GM18507 (cell line): ENCODE measurements at regions not wholly inside any gene's neighbourhood (a gene's known extent, or its start where the extent isn't known, plus 50 kb on each side); places are given as distances from the start of the nearest gene placed in this dataset.

Experiments
- DNase-seq: peaks from one replicate; pipeline ENCODE4 v3.0.0; 2011; ENCODE audit warnings: low read depth; ENCODE audit not compliant: insufficient read length; ENCODE audit errors: extremely low spot score
- FAIRE-seq: peaks from 2 replicates; lab custom pipeline; 2011; peaks lifted over from hg19 to GRCh38; lab: Jason Lieb, UNC

DNA sequence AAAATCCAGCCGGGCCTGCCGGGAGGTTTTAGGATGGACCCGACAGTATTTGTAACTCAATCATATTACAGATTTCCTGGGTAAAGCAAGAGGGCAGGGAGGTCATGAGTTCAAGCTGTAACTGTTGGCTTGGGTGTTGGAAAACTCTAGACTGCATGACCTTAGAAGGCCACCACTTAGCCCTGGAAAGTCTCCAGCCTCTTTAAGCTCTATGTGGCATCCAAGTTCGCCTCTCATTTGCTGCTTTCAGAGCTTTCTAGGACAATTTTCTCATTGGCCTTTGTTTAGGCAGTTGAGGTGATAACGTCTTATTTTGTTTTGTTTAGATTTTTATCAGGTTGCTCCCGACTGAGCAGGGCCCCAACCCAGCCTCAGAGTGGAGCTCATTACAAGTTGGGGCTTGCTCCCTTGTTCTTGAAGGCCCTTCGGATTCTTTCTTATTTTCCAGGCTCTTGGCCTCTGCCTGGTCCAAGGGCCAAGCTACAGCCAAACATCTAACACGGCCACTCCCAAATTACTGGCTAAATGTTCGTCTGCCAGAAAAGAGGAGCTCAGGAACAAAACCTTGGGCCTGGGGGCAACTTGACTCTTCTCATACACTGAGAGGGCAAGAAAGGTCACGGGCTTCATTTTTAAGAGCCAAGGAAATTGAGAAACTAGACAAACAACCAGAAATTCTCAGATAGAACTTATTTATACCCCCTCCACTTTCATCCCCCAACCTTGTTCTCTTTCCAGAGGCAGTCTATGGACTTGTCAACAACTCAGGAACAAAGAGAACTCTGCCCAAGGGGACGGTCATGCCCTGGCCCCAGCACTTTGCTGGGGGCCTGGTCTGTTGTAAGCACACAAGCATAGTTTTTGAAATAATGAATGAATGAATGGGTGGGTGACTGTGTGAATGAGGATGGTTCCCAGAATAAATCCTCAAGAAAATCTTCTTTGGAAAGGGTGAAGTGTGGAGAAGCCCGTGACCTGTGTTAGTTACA is 526.9 kb downstream of the BNC2 start:
- FAIRE-seq = no peak
- no peak for DNase-seq

- DNase-seq (no peak), FAIRE-seq (no peak)
Observed at GRCh38 chr9:16344343-16344742, 526.1 kb downstream of the BNC2 start.

DNA sequence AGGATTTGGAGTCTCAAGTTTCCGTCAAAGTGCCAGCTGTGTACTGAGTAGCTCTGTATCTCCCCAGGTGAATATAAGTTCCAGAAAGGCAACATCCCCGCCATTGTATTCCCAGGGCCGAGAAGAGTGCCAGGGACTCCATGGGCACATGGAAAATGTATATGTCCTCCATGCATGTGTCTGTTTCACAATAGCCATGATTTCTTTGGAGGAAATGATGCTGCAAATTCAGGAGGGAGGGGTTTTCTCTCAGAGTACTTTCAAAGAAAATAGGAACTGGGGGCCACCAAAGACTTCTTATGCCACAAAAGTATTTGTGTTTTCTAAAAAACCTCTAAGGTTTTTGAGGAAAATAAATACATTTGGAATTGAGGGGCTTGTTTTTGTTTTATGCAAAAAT is 524.6 kb downstream of the BNC2 start:
- FAIRE-seq (no peak), DNase-seq (no peak)

DNA sequence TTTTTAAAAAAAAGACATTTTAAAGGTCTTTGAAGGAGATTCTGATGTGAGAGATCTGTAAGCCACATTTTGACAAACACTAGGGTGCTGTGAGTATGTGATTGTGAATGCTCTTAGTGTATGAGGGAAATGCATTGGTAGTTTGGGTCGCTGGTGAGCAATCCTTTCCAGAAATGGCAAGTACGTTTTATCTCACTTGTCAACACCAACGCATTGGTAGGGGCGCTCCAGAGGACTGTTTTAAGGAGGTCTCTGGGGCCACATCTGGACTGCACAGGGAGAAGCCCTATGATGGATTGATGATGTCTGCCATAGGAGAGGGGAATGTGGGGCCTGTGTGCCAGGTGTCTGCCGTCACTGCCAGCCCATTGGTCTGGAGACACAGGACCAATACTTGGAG is 522.6 kb downstream of the BNC2 start:
- FAIRE-seq (no peak), DNase-seq (no peak)

- FAIRE-seq = no peak
- DNase-seq = no peak
Observed at GRCh38 chr9:16348531-16348930, 521.9 kb downstream of the BNC2 start.

GRCh38 chr9:16352251-16352650 is 518.2 kb downstream of the BNC2 start:
- DNase-seq = no peak
- FAIRE-seq = no peak

- FAIRE-seq = no peak
- no peak for DNase-seq
Observed at GRCh38 chr9:16352791-16353401, 517.6 kb downstream of the BNC2 start.

DNA sequence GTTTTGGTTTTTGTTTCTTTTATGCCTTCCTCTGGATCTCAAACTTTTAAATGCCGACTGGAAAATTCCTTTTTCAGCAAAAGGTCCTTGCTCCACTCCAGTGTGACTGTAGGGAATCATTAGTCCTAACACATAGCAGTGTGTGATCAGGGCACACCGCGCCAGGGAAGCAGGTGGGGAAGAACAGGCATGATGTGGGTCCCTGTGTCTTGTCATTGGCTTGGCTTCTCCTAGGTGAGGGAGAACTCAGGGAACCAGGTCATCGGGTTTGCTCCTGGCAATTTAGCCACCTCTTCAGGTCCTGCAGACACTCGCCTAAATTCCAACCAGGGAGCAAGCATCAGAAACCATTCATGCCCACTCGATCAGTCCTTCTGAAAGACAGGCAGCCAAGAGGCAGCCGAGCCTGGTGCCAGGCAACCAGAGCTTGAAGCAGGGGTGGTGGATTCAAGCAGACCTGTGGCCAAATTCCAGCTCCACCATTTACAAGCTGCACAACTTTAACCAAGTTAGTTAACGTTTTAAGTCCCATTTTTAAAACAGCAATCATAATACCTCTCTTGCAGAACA is 514.2 kb downstream of the BNC2 start:
- FAIRE-seq (no peak), DNase-seq (no peak)

- FAIRE-seq = no peak
Observed at GRCh38 chr9:16357828-16358227, 512.6 kb downstream of the BNC2 start.

DNA sequence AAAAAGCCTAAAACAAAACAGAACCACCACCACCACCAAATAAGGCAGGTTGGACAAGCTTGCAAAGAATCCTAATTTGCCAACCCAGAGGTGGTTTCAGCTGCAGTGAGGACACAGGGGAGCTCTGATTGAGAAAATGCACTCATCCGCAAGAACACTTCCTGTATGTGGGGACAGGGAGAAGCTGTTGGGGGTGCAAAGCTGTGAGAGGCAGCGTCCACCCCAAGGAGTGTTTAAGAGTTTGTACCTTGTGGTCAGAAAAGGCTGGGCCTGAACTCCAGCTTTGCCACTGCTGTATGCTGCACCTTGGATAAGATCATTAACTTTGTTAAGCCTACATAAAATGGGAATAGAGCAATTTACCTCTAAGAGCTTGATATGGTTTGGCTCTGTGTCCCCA is 511.7 kb downstream of the BNC2 start:
- no peak for DNase-seq
- FAIRE-seq = no peak

More at GRCh38 chr9:16357828-16358227, 512.6 kb downstream of the BNC2 start:
- DNase-seq = no peak
